Aorta (tissue), 5 donors: ENCODE measurements at regions not wholly inside any gene's neighbourhood (a gene's known extent, or its start where the extent isn't known, plus 50 kb on each side); places are given as distances from the start of the nearest gene placed in this dataset.
"Not testable (repeated sequence)": the region's sequence is repeated elsewhere in the genome, so short reads cannot be mapped to it uniquely, and the experiment has no call there.

ENCODE experiments used
- ATAC-seq: fragments of 200-7000 bp; cut with Tn5 transposase; one replicate; pipeline ENCODE4 v1.9.1; 2022; ENCODE audit warnings: moderate library complexity; ENCODE audit not compliant: low FRiP score
- DNase-seq, 2 donors: peaks; one replicate each; pipeline ENCODE4 v3.0.0-alpha.2; 2020
- H3K27ac ChIP-seq, 2 donors: one replicate each; pipeline ENCODE4 v1.5.1; 2013; ENCODE audit warnings: low read length in 2 of 2, mild to moderate bottlenecking in 2 of 2, moderate library complexity in 2 of 2, control low read depth in 1 of 2, inconsistent platforms in 1 of 2, low read depth in 1 of 2
- H3K27me3 ChIP-seq, 2 donors: one replicate each; pipeline ENCODE4 v1.6.1; 2013; ENCODE audit warnings: control low read depth in 1 of 2, low read length in 1 of 2, mild to moderate bottlenecking in 1 of 2, moderate library complexity in 1 of 2; ENCODE audit not compliant: insufficient read depth in 2 of 2, control insufficient read depth in 1 of 2
- H3K36me3 ChIP-seq, 2 donors: one replicate each; pipeline ENCODE4 v1.6.1; 2013; ENCODE audit warnings: control low read depth in 1 of 2, low read length in 1 of 2, mild to moderate bottlenecking in 1 of 2; ENCODE audit not compliant: insufficient read depth in 2 of 2, control insufficient read depth in 1 of 2
- H3K4me1 ChIP-seq, 2 donors: one replicate each; pipeline ENCODE4 v1.6.1; 2013; ENCODE audit warnings: low read length in 2 of 2, control low read depth in 1 of 2, mild to moderate bottlenecking in 1 of 2, moderate library complexity in 1 of 2; ENCODE audit not compliant: insufficient read depth in 2 of 2, control insufficient read depth in 1 of 2
- H3K4me3 ChIP-seq, 2 donors: one replicate each; pipeline ENCODE4 v1.5.1; 2013; ENCODE audit warnings: low read length in 2 of 2, control low read depth in 1 of 2, mild to moderate bottlenecking in 1 of 2
- H3K9me3 ChIP-seq: one replicate; pipeline ENCODE4 v1.6.1; 2013; ENCODE audit warnings: mild to moderate bottlenecking, low read length; ENCODE audit not compliant: control insufficient read depth
- WGBS, 2 donors: extraction: QIAGEN DNeasy Blood & Tissue Kit; methylation state at CpG; one replicate each; pipeline ENCODE4 v1.1.7; 2013; 5-methylcytosine and 5-hydroxymethylcytosine counted together
- intact Hi-C, 2 donors: fragments of 100-400 bp; cut with DNase I; formaldehyde crosslinking; loops; one replicate each; pipeline versions ENCODE4 v1.14.2 to v1.15.0; 2022
- donor health status: healthy with polysubstance abuse.
- donor health status: Bipolar disorder and iron deficiency.
- donor health status: DM: no; HTN: no; CAD: no.
- donor health status: DM: no; HTN: no; CAD: no.
- donor health status: DM: yes; HTN: yes; CAD: no.

GRCh38 chr2:228527197-228527881 is 345.9 kb upstream of the SPHKAP start:
- Histone ChIP-seq H3K4me3 (no peak overlapping the region), H3K27me3 (no peaks in the 10 kb centered on the region), H3K4me1 (no peaks in the 10 kb centered on the region), H3K36me3 (no peaks in the 10 kb centered on the region), H3K9me3 (peaks cover 3% of the 10 kb centered on the region), H3K27ac (no peak overlapping the region)
- WGBS, 2 donors, result 30 to 36% methylated on average over 3 of the region's 3 CpGs
- ATAC-seq, result no peak
- intact Hi-C loops, result no loop called here
- DNase-seq, result no peak

GRCh38 chr2:228526687-228527086 is 345.2 kb upstream of the SPHKAP start:
- Histone ChIP-seq H3K4me1 (no peaks in the 10 kb centered on the region), H3K27ac (no peak overlapping the region), H3K27me3 (no peaks in the 10 kb centered on the region), H3K9me3 (peaks cover 3% of the 10 kb centered on the region), H3K4me3 (no peak overlapping the region), H3K36me3 (no peaks in the 10 kb centered on the region)
- DNase-seq (no peak), ATAC-seq (no peak)
- intact Hi-C loops, result no loop called here
- WGBS, 2 donors, result 61 to 67% methylated on average over 1 of the region's 1 CpG

DNA sequence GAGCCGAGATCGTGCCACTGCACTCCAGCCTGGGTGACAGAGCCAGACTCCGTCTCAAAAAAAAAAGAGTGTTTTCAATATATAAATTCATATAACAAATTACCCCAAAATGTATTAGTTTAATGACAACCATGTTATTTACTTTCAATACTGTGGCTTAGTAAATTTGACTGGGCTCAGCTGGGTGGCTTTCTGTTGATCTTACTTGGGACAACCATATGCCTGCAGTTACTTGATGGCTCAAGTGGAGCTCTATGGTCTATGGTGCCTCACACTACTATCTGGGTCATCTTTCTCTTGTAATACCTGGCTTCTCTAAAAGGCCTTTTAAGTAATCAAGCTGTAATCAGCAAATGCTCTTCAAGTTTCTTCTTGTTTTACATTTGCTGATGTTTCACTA is 341.5 kb upstream of the SPHKAP start:
- intact Hi-C loops, result no loop called here
- H3K9me3 ChIP-seq, result peaks cover 3% of the 10 kb centered on the region
- H3K27me3 ChIP-seq, result no peaks in the 10 kb centered on the region
- no peak for ATAC-seq
- no peak overlapping the region for H3K4me3 ChIP-seq
- H3K36me3 ChIP-seq, result no peaks in the 10 kb centered on the region
- no peak for DNase-seq
- H3K27ac ChIP-seq, result no peak overlapping the region
- WGBS, 2 donors, result 86 to 92% methylated on average over 3 of the region's 3 CpGs
- H3K4me1 ChIP-seq, result no peaks in the 10 kb centered on the region

DNA sequence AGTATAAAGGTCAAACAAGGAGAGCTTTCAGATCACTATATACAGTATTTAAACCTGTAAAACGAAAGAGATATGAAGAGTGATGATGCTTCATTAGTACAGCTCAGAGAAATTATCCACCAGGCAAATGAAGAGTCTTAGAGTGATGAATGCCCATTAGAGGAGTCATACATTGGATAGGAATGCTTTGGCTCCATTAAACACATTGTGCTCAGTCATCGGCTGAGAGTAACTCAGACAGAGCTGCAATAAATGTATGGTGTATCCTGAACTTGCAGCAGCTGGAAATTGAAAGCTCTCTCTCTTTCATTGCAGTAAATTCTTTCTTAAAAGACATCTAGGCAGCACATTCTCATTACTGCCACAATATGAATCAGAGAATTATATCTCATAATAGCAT is 340.8 kb upstream of the SPHKAP start:
- intact Hi-C loops, result no loop called here
- no peaks in the 10 kb centered on the region for H3K27me3 ChIP-seq
- no peak overlapping the region for H3K4me3 ChIP-seq
- ATAC-seq (no peak), DNase-seq (no peak)
- WGBS, 2 donors, result 60% methylated on average over 2 of the region's 2 CpGs
- no peaks in the 10 kb centered on the region for H3K4me1 ChIP-seq
- no peaks in the 10 kb centered on the region for H3K36me3 ChIP-seq
- peaks cover 1% of the 10 kb centered on the region for H3K9me3 ChIP-seq
- H3K27ac ChIP-seq, result no peak overlapping the region

DNA sequence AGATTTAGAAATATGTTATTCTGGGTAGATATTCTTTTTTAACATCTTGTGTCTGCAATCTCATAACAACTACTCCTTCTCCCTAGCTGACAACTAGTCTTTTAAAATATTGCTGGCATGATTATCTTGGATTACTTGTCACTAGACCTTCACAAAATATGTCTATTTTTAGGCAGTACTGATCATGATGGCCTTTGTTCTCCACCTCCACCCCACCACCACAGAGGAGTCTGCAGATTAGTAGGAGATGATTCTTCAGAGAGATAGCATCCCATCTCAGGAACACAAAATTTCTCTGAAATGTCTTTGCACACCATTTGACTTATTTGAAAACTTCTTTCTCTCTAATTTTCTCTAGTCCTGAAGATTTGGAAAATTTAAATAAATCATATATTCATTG is 338.1 kb upstream of the SPHKAP start:
- intact Hi-C loops, result no loop called here
- H3K9me3 ChIP-seq, result peaks cover 1% of the 10 kb centered on the region
- no peaks in the 10 kb centered on the region for H3K4me1 ChIP-seq
- ATAC-seq (no peak), DNase-seq (no peak)
- no peaks in the 10 kb centered on the region for H3K36me3 ChIP-seq
- no peak overlapping the region for H3K4me3 ChIP-seq
- H3K27me3 ChIP-seq, result peaks cover 0 to 2% of the 10 kb centered on the region in 2 donors
- no peak overlapping the region for H3K27ac ChIP-seq

- Histone ChIP-seq H3K27ac (no peak overlapping the region), H3K36me3 (no peaks in the 10 kb centered on the region), H3K27me3 (peaks cover 0 to 2% of the 10 kb centered on the region in 2 donors), H3K4me1 (no peaks in the 10 kb centered on the region), H3K9me3 (no peaks in the 10 kb centered on the region), H3K4me3 (no peak overlapping the region)
- ATAC-seq, result no peak
- WGBS, 2 donors, result 68 to 69% methylated on average over 1 of the region's 1 CpG
- intact Hi-C loops, result no loop called here
- DNase-seq, result no peak
Observed at GRCh38 chr2:228516019-228516418, 334.5 kb upstream of the SPHKAP start.

DNA sequence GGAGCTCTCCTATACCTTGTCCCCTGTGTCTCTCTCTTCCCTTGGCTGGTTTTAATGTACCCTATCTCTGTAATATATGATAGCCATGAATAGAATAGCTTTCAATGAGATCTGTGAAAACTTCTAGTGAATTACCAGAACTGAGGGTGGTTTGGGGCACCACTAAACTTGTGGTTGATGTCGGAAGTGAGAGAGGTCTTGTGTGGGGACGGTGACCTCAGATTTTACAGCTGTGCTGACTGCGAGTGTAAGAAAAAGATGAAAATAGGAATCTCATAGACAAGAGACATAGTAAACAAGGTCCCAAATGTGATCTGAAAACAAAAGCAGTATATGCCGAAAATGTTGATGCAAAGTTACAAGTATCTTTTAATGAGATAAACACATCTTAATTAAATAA is 332.0 kb upstream of the SPHKAP start:
- ATAC-seq, H3K4me1 ChIP-seq, H3K4me3 ChIP-seq, H3K9me3 ChIP-seq, DNase-seq, H3K27ac ChIP-seq, H3K27me3 ChIP-seq, intact Hi-C loops, H3K36me3 ChIP-seq: not testable (repeated sequence)
- WGBS, 2 donors, result 87 to 90% methylated on average over 4 of the region's 4 CpGs

DNA sequence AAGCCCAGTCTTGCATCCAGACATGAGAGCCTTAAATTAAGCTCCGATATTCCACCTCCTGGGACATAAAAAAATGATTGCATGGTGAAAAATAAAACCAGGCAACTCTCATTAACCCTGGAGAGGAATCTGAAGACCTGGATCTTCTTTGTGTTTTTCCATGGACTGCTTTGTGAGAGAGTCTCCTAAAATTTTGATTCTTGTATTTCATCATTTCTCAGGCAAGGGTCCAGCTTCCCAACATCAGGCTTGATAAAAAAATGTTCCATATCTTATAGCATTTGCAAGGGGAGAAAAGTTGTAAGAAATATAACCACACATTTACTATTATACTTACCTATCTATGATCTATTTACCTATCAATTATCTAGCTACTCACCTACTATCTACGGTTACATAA is 327.5 kb upstream of the SPHKAP start:
- Histone ChIP-seq H3K27ac (no peak overlapping the region), H3K4me1 (no peaks in the 10 kb centered on the region), H3K9me3 (no peaks in the 10 kb centered on the region), H3K36me3 (no peaks in the 10 kb centered on the region), H3K4me3 (no peak overlapping the region), H3K27me3 (no peaks in the 10 kb centered on the region)
- DNase-seq (no peak), ATAC-seq (no peak)
- 39 to 45% methylated on average over 2 of the region's 2 CpGs for WGBS, 2 donors
- intact Hi-C loops, result no loop called here

GRCh38 chr2:228507870-228508269 is 326.4 kb upstream of the SPHKAP start:
- no peaks in the 10 kb centered on the region for H3K27me3 ChIP-seq
- H3K9me3 ChIP-seq, result no peaks in the 10 kb centered on the region
- DNase-seq (no peak), ATAC-seq (peak; percentile 58)
- no peak overlapping the region for H3K4me3 ChIP-seq
- intact Hi-C loops, result no loop called here
- no peaks in the 10 kb centered on the region for H3K36me3 ChIP-seq
- H3K27ac ChIP-seq, result no peak overlapping the region
- no peaks in the 10 kb centered on the region for H3K4me1 ChIP-seq
- 15 to 42% methylated on average over 3 of the region's 3 CpGs for WGBS, 2 donors
